ENCODE measurements at regions not wholly inside any gene's neighbourhood (a gene's known extent, or its start where the extent isn't known, plus 50 kb on each side); places are given as distances from the start of the nearest gene placed in this dataset.

DNA sequence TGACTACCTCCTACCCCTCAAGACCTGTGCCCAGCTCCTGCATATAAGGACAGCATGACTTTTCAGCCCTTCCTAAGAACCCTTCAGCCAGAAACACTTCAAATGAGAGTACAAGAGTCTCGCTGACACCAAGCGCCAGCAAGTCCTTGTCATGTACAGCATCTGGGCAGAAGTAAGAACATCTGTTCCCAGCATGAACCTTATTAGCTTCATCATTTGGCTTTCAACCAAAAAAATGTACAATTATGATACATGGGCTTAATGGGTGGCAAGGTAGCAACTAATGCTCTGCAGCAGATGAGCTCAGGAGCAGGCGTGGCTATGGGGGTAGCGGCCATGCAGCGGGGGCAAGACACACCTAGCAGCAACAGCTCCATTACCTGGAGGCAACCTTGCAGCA is 487.6 kb downstream of the COG6 start:
- DNase-seq (ENCODE audit: low read depth in 2 of 2) = no peak

- DNase-seq (ENCODE audit: low read depth in 2 of 2) = no peak
These were observed 488.1 kb downstream of the COG6 start for GRCh38 chr13:40143559-40143958.

DNA sequence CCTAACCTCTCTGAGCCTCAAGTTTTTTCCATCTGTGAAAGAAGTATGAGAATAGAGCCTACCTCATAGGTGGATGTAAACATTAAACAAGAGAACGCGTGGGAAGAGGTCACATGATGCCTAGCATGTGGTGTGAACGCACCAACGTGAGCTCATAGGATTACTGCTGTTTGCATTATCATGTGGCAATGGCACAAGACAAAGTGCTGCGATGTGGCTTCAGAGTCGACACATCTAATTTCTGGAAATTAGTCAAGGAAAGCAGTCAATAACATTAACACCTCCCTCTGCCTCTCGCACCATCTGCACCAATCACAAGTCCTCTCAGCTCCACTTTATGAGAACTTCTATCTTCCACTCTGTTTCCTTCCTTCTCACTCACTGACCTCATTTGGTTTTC is 489.7 kb downstream of the COG6 start:
- DNase-seq (ENCODE audit: low read depth in 2 of 2) = no peak

DNA sequence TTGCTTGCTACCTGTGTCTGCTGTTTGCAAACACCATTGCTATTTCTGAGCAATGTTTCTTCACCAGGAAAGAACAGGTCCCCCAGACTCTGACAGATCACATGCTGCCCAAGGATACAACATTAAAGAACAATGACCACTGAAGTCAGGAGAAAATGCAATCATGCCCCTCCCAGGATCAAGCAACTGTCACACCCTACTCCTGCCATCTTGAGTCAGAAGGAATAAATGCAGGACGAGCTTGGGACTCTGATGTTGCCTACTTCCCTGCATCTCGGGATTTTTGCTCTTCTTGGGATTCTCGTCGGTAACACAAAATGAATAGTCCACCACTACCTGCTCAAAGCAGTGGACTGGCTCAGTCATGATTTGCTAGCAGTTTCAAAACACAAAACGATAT is 490.6 kb downstream of the COG6 start:
- DNase-seq (ENCODE audit: low read depth in 2 of 2) = no peak

- no peak for DNase-seq (ENCODE audit: low read depth in 2 of 2)
These were observed 491.2 kb downstream of the COG6 start for GRCh38 chr13:40146611-40147117.

GRCh38 chr13:40148101-40148500 is 492.6 kb downstream of the COG6 start:
- no peak for DNase-seq (ENCODE audit: low read depth in 2 of 2)

DNA sequence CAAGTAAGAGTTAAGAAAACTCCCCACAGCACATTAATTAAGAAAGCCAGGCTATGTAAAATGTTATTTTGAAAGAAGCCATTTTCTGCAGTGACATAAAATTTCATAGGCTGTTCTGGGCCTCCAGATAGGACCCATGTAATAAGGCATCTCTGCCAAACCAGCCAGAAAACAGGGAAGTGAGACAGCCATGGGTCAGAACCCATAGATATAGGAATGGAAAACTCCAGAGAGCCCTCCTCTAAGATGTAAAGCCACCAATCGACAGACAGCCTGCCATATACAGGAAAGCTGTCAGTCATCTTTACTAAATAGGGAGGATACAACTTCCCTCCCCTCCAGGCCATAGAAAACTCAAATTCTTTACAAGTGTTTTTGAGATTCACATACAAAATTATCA is 493.3 kb downstream of the COG6 start:
- no peak for DNase-seq (ENCODE audit: low read depth in 2 of 2)

DNA sequence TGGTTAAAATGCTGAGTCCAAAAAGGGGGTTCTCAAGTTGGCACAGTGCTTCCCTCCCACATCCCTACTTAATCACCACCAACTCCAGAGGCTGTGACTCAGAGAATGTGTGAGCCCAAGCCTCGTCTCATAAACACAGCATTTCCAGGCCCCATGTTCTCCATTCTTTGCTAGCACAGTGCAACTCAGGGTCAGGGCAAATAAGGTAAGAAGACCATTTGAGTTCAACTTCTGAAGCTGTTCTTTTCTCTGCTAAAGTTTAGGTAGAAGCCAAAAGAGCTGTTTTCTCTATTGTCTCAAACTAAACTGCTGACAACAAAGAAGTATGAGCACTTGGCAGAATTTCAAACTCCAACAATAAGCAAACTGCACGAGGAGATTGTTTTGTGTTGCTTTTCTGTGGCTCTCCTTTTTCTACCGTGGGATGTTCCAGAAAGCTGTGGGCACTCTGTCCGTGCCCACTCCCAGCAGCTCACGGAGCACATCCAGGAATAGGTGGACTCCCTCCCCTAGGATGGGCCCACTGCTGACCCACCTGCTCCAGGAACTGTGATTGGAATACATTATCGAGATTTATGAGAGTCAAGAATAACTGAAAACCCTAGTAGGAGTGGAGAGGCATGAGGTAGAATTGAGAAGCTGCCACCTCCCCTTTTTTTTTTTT is 494.3 kb downstream of the COG6 start:
- no peak for DNase-seq (ENCODE audit: low read depth in 2 of 2)

DNA sequence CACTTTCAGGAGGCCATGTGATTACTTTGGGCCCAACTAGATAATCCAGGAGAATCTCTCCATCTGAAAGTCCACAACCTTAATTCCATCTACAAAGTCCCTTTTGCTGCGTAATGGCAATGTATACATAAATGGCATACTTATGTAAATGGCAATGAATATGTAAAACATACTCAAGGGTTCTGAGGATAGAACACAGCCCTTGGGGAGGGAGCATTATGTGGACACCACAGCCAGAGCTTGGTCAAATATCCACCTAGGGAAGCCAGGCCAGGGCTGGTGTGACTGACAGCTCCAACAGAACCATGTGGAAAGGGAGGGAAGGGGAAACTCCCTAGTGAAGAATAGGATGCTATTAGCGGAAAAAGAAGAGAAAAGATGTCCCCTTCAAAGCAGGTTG is 496.2 kb downstream of the COG6 start:
- DNase-seq (ENCODE audit: low read depth in 2 of 2) = no peak

GRCh38 chr13:40152145-40152544 is 496.7 kb downstream of the COG6 start:
- no peak for DNase-seq (ENCODE audit: low read depth in 2 of 2)

DNA sequence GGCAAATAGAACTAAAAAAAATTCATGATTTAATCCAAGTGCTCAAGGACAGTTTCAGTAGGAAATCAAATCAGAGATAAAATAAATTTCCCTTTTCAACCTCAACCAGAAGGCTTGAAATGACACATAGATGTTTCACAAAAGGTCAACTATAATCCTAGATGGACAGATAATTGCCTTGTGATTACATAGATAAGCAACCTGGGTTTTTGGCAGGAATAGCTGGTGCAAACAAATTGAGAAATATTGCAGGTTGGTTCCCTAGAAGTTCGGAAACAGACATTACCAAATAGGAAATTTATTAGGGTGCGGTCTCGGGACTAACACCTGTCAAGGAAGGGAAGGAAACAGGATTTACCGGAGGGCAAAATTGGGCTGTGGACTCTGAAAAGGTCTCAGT is 497.5 kb downstream of the COG6 start:
- DNase-seq (ENCODE audit: low read depth in 2 of 2) = no peak

DNA sequence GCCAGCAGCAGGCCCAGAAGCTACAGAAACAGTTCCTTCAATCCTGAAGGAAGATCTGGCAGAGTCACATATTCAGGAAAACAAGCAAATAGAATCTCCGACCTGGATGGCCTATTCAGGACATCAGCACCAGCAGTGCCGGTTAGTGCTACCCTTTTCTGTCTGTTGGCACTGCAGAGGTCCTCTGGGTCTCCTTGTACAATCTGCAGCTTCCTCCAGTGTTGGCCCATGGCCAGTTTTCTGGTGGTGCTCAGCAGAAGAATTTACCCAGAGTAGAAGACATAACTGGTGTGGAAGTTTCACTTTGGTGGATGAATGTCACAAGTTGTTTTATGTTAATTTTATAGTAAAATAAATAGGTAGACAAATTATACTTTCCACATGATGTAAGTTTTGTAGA is 498.1 kb downstream of the COG6 start:
- DNase-seq (ENCODE audit: low read depth in 2 of 2) = no peak

- DNase-seq (ENCODE audit: low read depth in 2 of 2) = no peak
These were observed 499.7 kb downstream of the COG6 start for GRCh38 chr13:40155201-40155600.

DNA sequence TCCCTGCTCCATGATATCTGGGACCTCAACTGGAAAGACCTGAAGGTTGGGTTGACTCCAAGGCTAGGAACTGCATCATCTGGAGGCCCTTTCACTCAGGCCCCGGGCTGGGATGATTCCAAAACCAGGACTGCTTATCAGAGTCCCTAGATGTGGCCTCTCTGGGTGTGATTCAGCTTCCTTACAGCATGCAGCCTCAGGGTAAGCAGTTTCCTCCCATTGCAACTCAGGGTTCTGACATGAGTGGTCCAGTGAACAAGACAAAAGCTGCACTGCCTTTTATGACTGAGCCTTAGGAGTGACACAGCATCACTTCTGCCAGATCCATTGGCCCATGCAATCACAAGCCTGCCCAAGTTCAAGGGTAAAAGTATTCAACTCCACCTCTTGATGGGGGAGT is 502.8 kb downstream of the COG6 start:
- DNase-seq (ENCODE audit: low read depth in 2 of 2) = no peak

GRCh38 chr13:40158757-40159156 is 503.3 kb downstream of the COG6 start:
- DNase-seq (ENCODE audit: low read depth in 2 of 2) = no peak

- no peak for DNase-seq (ENCODE audit: low read depth in 2 of 2)
These were observed 504.3 kb downstream of the COG6 start for GRCh38 chr13:40159736-40160135.

DNA sequence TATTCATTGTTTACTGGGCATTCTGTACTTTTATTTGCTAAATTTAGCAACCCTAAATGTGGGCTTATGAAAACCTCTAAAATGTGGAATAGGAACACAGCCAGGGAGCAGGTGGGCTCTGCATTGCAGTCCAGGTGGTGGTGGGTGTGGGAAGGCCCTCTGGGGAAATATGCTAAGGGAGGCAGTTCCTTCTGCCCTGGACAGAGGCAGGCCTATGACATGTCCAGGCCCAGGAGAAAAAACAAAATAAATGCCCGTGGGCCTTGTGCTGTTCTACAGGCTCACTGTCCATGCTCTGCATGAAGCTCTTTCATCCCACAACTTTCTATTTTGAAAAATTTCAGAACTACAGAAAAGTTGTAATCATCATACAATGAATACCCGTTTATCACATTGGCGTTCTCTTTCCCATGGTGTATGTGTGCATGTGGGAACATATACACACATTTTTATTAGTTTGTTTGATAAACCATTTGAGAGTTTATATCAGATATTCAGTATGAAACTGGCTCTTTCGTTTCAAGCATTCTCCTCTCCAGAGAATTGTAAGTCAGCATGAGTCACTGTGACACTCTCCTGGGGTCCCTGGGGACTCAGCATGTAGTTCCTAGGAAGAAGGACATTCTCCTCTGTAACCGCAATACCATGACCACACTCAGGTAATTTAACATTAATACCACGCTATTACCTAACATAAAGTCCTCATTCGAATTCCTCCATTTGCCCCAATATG is 505.3 kb downstream of the COG6 start:
- DNase-seq (ENCODE audit: low read depth in 2 of 2) = no peak

DNA sequence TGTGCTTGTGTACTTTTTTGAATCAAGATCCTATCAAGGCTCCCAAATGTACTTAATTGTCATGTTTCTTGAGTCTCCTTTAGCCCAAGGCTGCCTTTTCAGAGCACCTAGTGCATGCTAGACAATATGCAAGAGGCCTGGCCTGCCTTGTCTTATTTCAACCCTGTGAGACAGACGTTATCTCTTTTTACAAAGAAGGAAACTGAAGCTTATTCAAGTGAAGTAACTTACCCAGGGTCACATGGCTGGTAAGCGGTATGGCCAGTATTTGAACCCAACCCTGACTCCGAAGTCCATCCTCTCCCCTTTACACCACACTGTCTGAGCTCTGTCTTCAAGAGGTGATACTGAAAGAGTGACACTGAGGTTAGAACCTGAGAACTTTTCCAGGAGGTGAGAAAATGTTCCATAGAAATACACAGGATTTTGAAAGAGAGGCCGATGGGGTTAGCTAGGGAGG is 505.1 kb downstream of the FOXO1 start:
- DNase-seq (ENCODE audit: low read depth in 2 of 2) = no peak

GRCh38 chr13:40161931-40162330 is 504.5 kb downstream of the FOXO1 start:
- no peak for DNase-seq (ENCODE audit: low read depth in 2 of 2)

- DNase-seq (ENCODE audit: low read depth in 2 of 2) = no peak
These were observed 503.1 kb downstream of the FOXO1 start for GRCh38 chr13:40163066-40164000.

GRCh38 chr13:40164133-40164532 is 502.3 kb downstream of the FOXO1 start:
- no peak for DNase-seq (ENCODE audit: low read depth in 2 of 2)

- DNase-seq (ENCODE audit: low read depth in 2 of 2) = no peak
These were observed 501.0 kb downstream of the FOXO1 start for GRCh38 chr13:40165316-40165932.
